ENCODE measurements at regions not wholly inside any gene's neighbourhood (a gene's known extent, or its start where the extent isn't known, plus 50 kb on each side); places are given as distances from the start of the nearest gene placed in this dataset.

GRCh38 chr1:195458365-195458764 is 1149.9 kb downstream of the KCNT2 start (continued):
- no peak for TF ChIP-seq CUX1 (IDR thresholded peaks at IDR 0.05; ENCODE audit: insufficient replicate concordance, low read depth, low read length)
- no peak for TF ChIP-seq CHD1 (IDR thresholded peaks at IDR 0.05; ENCODE audit: low read depth, low read length)
- TF ChIP-seq ZBTB33 (IDR thresholded peaks at IDR 0.05), result no peak

- H3K27ac ChIP-seq (ENCODE audit: control insufficient read depth, insufficient read depth), result no peak overlapping the region
- H3K9me3 ChIP-seq (replicated peaks; ENCODE audit: control insufficient read depth, insufficient read depth, low read length), result no peaks in the 10 kb centered on the region
- ChIA-PET CTCF (no interaction called here), SMC1A (ENCODE audit: uncharacterized antibody, unreplicated experiment) (interaction anchor here (1.0 kb wide), 1 partner anchor 24 kb away, joined by 4 read pairs; no protein-coding TSS in a partner anchor), RAD21 (ENCODE audit: unreplicated experiment) (no interaction called here), POLR2A (no interaction called here)
- intact Hi-C loops (cut with micrococcal nuclease; ENCODE audit: unreplicated experiment), result loop anchor here (2.0 kb wide), 1 partner anchor 20 kb away; no protein-coding TSS in a partner anchor
- FAIRE-seq, result no peak
- no peaks in the 10 kb centered on the region for H3K4me1 ChIP-seq (ENCODE audit: control insufficient read depth, insufficient read depth, low read length)
- 21% methylated on average over 2 of the region's 2 CpGs for WGBS (ENCODE audit: insufficient coverage, insufficient replicate concordance, low lambda C conversion rate, missing lambda C conversion rate)
- no peak for ATAC-seq
- no peak overlapping the region for H3K4me3 ChIP-seq
- no TSS peak for BruUV-seq (replicated peaks)
- H3K36me3 ChIP-seq (ENCODE audit: control insufficient read depth in 2 of 2, insufficient read depth in 2 of 2, low read length in 1 of 2), result no peaks in the 10 kb centered on the region
- TF ChIP-seq IKZF1 (conservative IDR thresholded peaks at IDR 0.05), result no peak
- no peak for TF ChIP-seq ASH2L (IDR thresholded peaks at IDR 0.05; ENCODE audit: borderline replicate concordance, low read depth)
- no peak for TF ChIP-seq PAX5 (IDR thresholded peaks at IDR 0.05; ENCODE audit: borderline replicate concordance, low read depth, low read length)
- TF ChIP-seq RBBP5 (conservative IDR thresholded peaks at IDR 0.05), result no peak
- TF ChIP-seq NBN (IDR thresholded peaks at IDR 0.05), result no peak
- no peak for TF ChIP-seq PKNOX1 (IDR thresholded peaks at IDR 0.05)
- TF ChIP-seq SMARCA5 (IDR thresholded peaks at IDR 0.05), result no peak
- no peak for TF ChIP-seq ETV6 (conservative IDR thresholded peaks at IDR 0.05 in 1 of 2, IDR thresholded peaks at IDR 0.05 in 1 of 2; ENCODE audit: borderline replicate concordance in 1 of 2, low read depth in 1 of 2)
- TF ChIP-seq ELK1 (IDR thresholded peaks at IDR 0.05; ENCODE audit: low read depth, low read length), result no peak
- TF ChIP-seq BCL11A (IDR thresholded peaks at IDR 0.05; ENCODE audit: low read depth, low read length), result no peak
- no peaks in the 10 kb centered on the region for H3K27me3 ChIP-seq (replicated peaks in 1 of 2; ENCODE audit: control insufficient read depth in 2 of 2, insufficient read depth in 2 of 2, low read length in 1 of 2)
- H3K79me2 ChIP-seq (ENCODE audit: control insufficient read depth, insufficient read depth, low read length), result no peaks in the 10 kb centered on the region
- no peaks in the 10 kb centered on the region for H4K20me1 ChIP-seq (ENCODE audit: control insufficient read depth, insufficient read depth)
- in situ Hi-C loops (cut with MboI), result no loop called here
- no peak overlapping the region for H3K9ac ChIP-seq (ENCODE audit: control insufficient read depth, insufficient read depth, low read length)
- no peak overlapping the region for H2AFZ ChIP-seq (ENCODE audit: control insufficient read depth, low read depth, low read length)
- H3K4me2 ChIP-seq (ENCODE audit: control insufficient read depth, insufficient read depth), result no peak overlapping the region
- DNase-seq (ENCODE audit: low read depth, low spot score), result no peak
Measured at GRCh38 chr1:195450794-195451193, 1157.4 kb downstream of the KCNT2 start.
